Right lobe of liver (tissue), 4 donors: ENCODE measurements at regions not wholly inside any gene's neighbourhood (a gene's known extent, or its start where the extent isn't known, plus 50 kb on each side); places are given as distances from the start of the nearest gene placed in this dataset.

ENCODE experiments used
- CTCF ChIP-seq, 4 donors: fragments of 200-600 bp in 3 of 4; fragments of 450-650 bp in 1 of 4; IDR thresholded peaks; one replicate each; pipeline versions ENCODE4 v1.5.1 to v1.8.0; 2016 to 2022; ENCODE audit warnings: antibody characterized with exemption in 4 of 4, mild to moderate bottlenecking in 2 of 4
- POLR2A ChIP-seq: fragments of 450-650 bp; IDR thresholded peaks from one replicate; pipeline ENCODE4 v1.6.1; 2017; ENCODE audit warnings: antibody characterized with exemption, mild to moderate bottlenecking
- donor health status: DM: no; HTN: no; CAD: no.
- donor health status: DM: no; HTN: no; CAD: no.
- donor health status: DM: no; HTN: yes; CAD: no.

GRCh38 chr15:95848126-95848525 lies 482.4 kb upstream of the NR2F2 start:
- no peak for TF ChIP-seq CTCF (IDR thresholded peaks at IDR 0.05)
- TF ChIP-seq POLR2A = no peak
